HL-60 (cell line): ENCODE measurements at regions not wholly inside any gene's neighbourhood (a gene's known extent, or its start where the extent isn't known, plus 50 kb on each side); places are given as distances from the start of the nearest gene placed in this dataset.

Experiments
- DNase-seq, 2 experiments: peaks; one replicate each; pipeline ENCODE4 v3.0.0-alpha.2; 2010 to 2020; ENCODE audit warnings: low read depth in 1 of 2, low spot score in 1 of 2
- H3K27ac ChIP-seq: fragments of 250-450 bp; sonication (Bioruptor Pico); replicated peaks from 2 replicates; pipeline ENCODE4 v1.5.1; 2020; ENCODE audit warnings: mild to moderate bottlenecking, moderate library complexity
- H3K27me3 ChIP-seq: fragments of 250-450 bp; sonication (Bioruptor Pico); 2 replicates; pipeline ENCODE4 v1.5.1; 2021; ENCODE audit warnings: mild to moderate bottlenecking, moderate library complexity; ENCODE audit not compliant: insufficient read depth, poor library complexity, severe bottlenecking
- H3K4me3 ChIP-seq: replicated peaks from 2 replicates; pipeline ENCODE4 v1.5.1; 2011; ENCODE audit warnings: mild to moderate bottlenecking, control low read depth, low read length; ENCODE audit not compliant: insufficient read depth
- CTCF ChIP-seq: IDR thresholded peaks from one replicate; pipeline ENCODE4 v1.5.1; 2011; ENCODE audit warnings: low read length, control low read depth, inconsistent platforms; ENCODE audit not compliant: insufficient read depth
- GABPA ChIP-seq: IDR thresholded peaks from 2 replicates; pipeline ENCODE4 v1.6.1; 2012; ENCODE audit warnings: low read depth
- POLR2AphosphoS5 ChIP-seq: IDR thresholded peaks from 2 replicates; pipeline ENCODE4 v1.6.1; 2012; ENCODE audit warnings: low read depth
- REST ChIP-seq: IDR thresholded peaks from 2 replicates; pipeline ENCODE4 v1.6.1; 2012; ENCODE audit warnings: low read depth; ENCODE audit not compliant: insufficient replicate concordance
- SPI1 ChIP-seq: IDR thresholded peaks from 2 replicates; pipeline ENCODE4 v1.6.1; 2012; ENCODE audit warnings: low read depth, mild to moderate bottlenecking, borderline replicate concordance

GRCh38 chr7:41323806-41324205, 379.1 kb downstream of the INHBA start:
- H3K4me3 ChIP-seq, result no peak overlapping the region
- no peaks in the 10 kb centered on the region for H3K27me3 ChIP-seq
- TF ChIP-seq CTCF (no peak), POLR2AphosphoS5 (no peak), SPI1 (no peak), GABPA (no peak)
- no peak for DNase-seq
- H3K27ac ChIP-seq, result no peak overlapping the region

GRCh38 chr7:41319581-41319980, 383.3 kb downstream of the INHBA start:
- no peak overlapping the region for H3K4me3 ChIP-seq
- TF ChIP-seq POLR2AphosphoS5 (no peak), GABPA (no peak), CTCF (no peak), SPI1 (no peak), REST (no peak)
- H3K27ac ChIP-seq, result no peak overlapping the region
- DNase-seq, result no peak
- no peaks in the 10 kb centered on the region for H3K27me3 ChIP-seq

- H3K4me3 ChIP-seq, result no peak overlapping the region
- DNase-seq, result no peak
- no peaks in the 10 kb centered on the region for H3K27me3 ChIP-seq
- no peak overlapping the region for H3K27ac ChIP-seq
- TF ChIP-seq REST, result no peak
- no peak for TF ChIP-seq CTCF
These were observed 386.5 kb downstream of the INHBA start for GRCh38 chr7:41316410-41316809.

GRCh38 chr7:41315764-41316163, 387.1 kb downstream of the INHBA start:
- no peak overlapping the region for H3K27ac ChIP-seq
- no peak for DNase-seq

More at GRCh38 chr7:41315764-41316163, 387.1 kb downstream of the INHBA start:
- H3K27me3 ChIP-seq, result no peaks in the 10 kb centered on the region
- TF ChIP-seq GABPA, result no peak
- TF ChIP-seq REST, result no peak
- TF ChIP-seq CTCF, result no peak
- TF ChIP-seq POLR2AphosphoS5, result no peak
- TF ChIP-seq SPI1, result no peak
- H3K4me3 ChIP-seq, result no peak overlapping the region
